Activated naive CD4-positive, alpha-beta T cell (primary cell): ENCODE measurements at regions not wholly inside any gene's neighbourhood (a gene's known extent, or its start where the extent isn't known, plus 50 kb on each side); places are given as distances from the start of the nearest gene placed in this dataset.
"Not testable (repeated sequence)": the region's sequence is repeated elsewhere in the genome, so short reads cannot be mapped to it uniquely, and the experiment has no call there.

Experiments used
- DNase-seq, 4 experiments: peaks; one replicate each; lab custom pipeline; 2025; lab: John Stamatoyannopoulos, UW

- no peak for DNase-seq
These were observed 2546.0 kb downstream of the PCDH9 start for GRCh38 chr13:64684108-64684507.

GRCh38 chr13:64680739-64681138, 2549.4 kb downstream of the PCDH9 start:
- DNase-seq: no peak

GRCh38 chr13:64675255-64675892, 2554.8 kb downstream of the PCDH9 start:
- no peak for DNase-seq

- no peak for DNase-seq
These were observed 2556.0 kb downstream of the PCDH9 start for GRCh38 chr13:64674126-64674525.

- DNase-seq: no peak
These were observed 2557.4 kb downstream of the PCDH9 start for GRCh38 chr13:64672751-64673150.

- no peak for DNase-seq
These were observed 2567.1 kb downstream of the PCDH9 start for GRCh38 chr13:64662887-64663593.

- DNase-seq: no peak
These were observed 2581.8 kb downstream of the PCDH9 start for GRCh38 chr13:64648293-64648692.

GRCh38 chr13:64643066-64643465, 2587.1 kb downstream of the PCDH9 start:
- DNase-seq: no peak

GRCh38 chr13:64640002-64640401, 2590.1 kb downstream of the PCDH9 start:
- DNase-seq: no peak

GRCh38 chr13:64639206-64639605, 2590.9 kb downstream of the PCDH9 start:
- no peak for DNase-seq

- DNase-seq: no peak
These were observed 2596.2 kb downstream of the PCDH9 start for GRCh38 chr13:64633948-64634347.

- DNase-seq: no peak
These were observed 2602.5 kb downstream of the PCDH9 start for GRCh38 chr13:64627654-64628053.

GRCh38 chr13:64626105-64626504, 2604.0 kb downstream of the PCDH9 start:
- DNase-seq: no peak

- no peak for DNase-seq
These were observed 2612.9 kb downstream of the PCDH9 start for GRCh38 chr13:64617231-64617630.

- DNase-seq: no peak
These were observed 2638.2 kb downstream of the PCDH9 start for GRCh38 chr13:64591971-64592370.

- DNase-seq: no peak
These were observed 2650.8 kb downstream of the PCDH9 start for GRCh38 chr13:64579331-64579730.

- no peak for DNase-seq
These were observed 2661.4 kb downstream of the PCDH9 start for GRCh38 chr13:64568748-64569147.

- not testable (repeated sequence) for DNase-seq
These were observed 2672.1 kb downstream of the PCDH9 start for GRCh38 chr13:64558031-64558430.

GRCh38 chr13:64556376-64556775, 2673.8 kb downstream of the PCDH9 start:
- DNase-seq: no peak

- no peak for DNase-seq
These were observed 2676.6 kb downstream of the PCDH9 start for GRCh38 chr13:64553411-64554129.

GRCh38 chr13:64551755-64552154, 2678.4 kb downstream of the PCDH9 start:
- no peak for DNase-seq

- DNase-seq: no peak
These were observed 2683.8 kb downstream of the PCDH9 start for GRCh38 chr13:64546371-64546770.

- DNase-seq: no peak
These were observed 2689.2 kb downstream of the PCDH9 start for GRCh38 chr13:64540976-64541375.
